GM21529 (cell line): ENCODE measurements at regions not wholly inside any gene's neighbourhood (a gene's known extent, or its start where the extent isn't known, plus 50 kb on each side); places are given as distances from the start of the nearest gene placed in this dataset.

Experiments used
- ATAC-seq: cut with Tn5 transposase; IDR thresholded peaks from one replicate; pipeline ENCODE4 v1.9.1; 2021; ENCODE audit not compliant: unreplicated experiment

GRCh38 chr7:35351466-35351865, 97.6 kb upstream of the TBX20 start:
- ATAC-seq, result no peak

GRCh38 chr7:35348611-35349400, 94.9 kb upstream of the TBX20 start:
- no peak for ATAC-seq

- no peak for ATAC-seq
Measured at GRCh38 chr7:35342786-35343185, 88.9 kb upstream of the TBX20 start.

GRCh38 chr7:35339811-35340210, 85.9 kb upstream of the TBX20 start:
- ATAC-seq, result no peak

GRCh38 chr7:35336444-35336843, 82.5 kb upstream of the TBX20 start:
- ATAC-seq, result no peak

- ATAC-seq, result no peak
Measured at GRCh38 chr7:35334506-35334905, 80.6 kb upstream of the TBX20 start.

- no peak for ATAC-seq
Measured at GRCh38 chr7:35333265-35333664, 79.4 kb upstream of the TBX20 start.

GRCh38 chr7:35331730-35332678, 78.1 kb upstream of the TBX20 start:
- ATAC-seq, result no peak

GRCh38 chr7:35329026-35329425, 75.1 kb upstream of the TBX20 start:
- ATAC-seq, result no peak

- no peak for ATAC-seq
Measured at GRCh38 chr7:35319606-35320005, 65.7 kb upstream of the TBX20 start.

- ATAC-seq, result no peak
Measured at GRCh38 chr7:35316549-35316948, 62.6 kb upstream of the TBX20 start.

- no peak for ATAC-seq
Measured at GRCh38 chr7:35315517-35315916, 61.6 kb upstream of the TBX20 start.

- ATAC-seq, result no peak
Measured at GRCh38 chr7:35314354-35314753, 60.5 kb upstream of the TBX20 start.

- ATAC-seq, result no peak
Measured at GRCh38 chr7:35313575-35313974, 59.7 kb upstream of the TBX20 start.
